WTC11 (cell line): ENCODE measurements at regions not wholly inside any gene's neighbourhood (a gene's known extent, or its start where the extent isn't known, plus 50 kb on each side); places are given as distances from the start of the nearest gene placed in this dataset.

Experiments
- ATAC-seq: fragments of 200-7000 bp; cut with Tn5 transposase; 2 replicates; pipeline ENCODE4 v1.10.0; 2021; ENCODE audit warnings: mild to moderate bottlenecking, moderate library complexity
- CTCF ChIA-PET: fragments of 300-600 bp; sonication (Branson Sonifier 250); formaldehyde crosslinking; loops from one replicate; lab custom pipeline; 2021; ENCODE audit warnings: antibody characterized with exemption; lab: Charles Lee
- POLR2A ChIA-PET: fragments of 350-600 bp; sonication (Branson Sonifier 250); formaldehyde crosslinking; loops from one replicate; lab custom pipeline; 2021; ENCODE audit warnings: antibody characterized with exemption; lab: Charles Lee
- DNase-seq: peaks from one replicate; pipeline ENCODE4 v3.0.0; 2021; ENCODE audit warnings: low spot score
- H3K27ac Mint-ChIP-seq: 2 replicates; pipeline ENCODE4 v1.8.0; 2021; ENCODE audit warnings: mixed read lengths
- H3K27me3 Mint-ChIP-seq: 2 replicates; pipeline ENCODE4 v1.8.0; 2021; ENCODE audit warnings: low read depth, mild to moderate bottlenecking, moderate library complexity, mixed read lengths
- H3K36me3 Mint-ChIP-seq: 2 replicates; pipeline ENCODE4 v1.8.0; 2021; ENCODE audit warnings: mixed read lengths
- H3K4me1 Mint-ChIP-seq: 2 replicates; pipeline ENCODE4 v1.8.0; 2022; ENCODE audit warnings: mixed read lengths
- H3K4me3 Mint-ChIP-seq: 2 replicates; pipeline ENCODE4 v1.8.0; 2021; ENCODE audit warnings: mild to moderate bottlenecking, moderate library complexity, mixed read lengths
- H3K9me3 Mint-ChIP-seq: 2 replicates; pipeline ENCODE4 v1.8.0; 2021; ENCODE audit warnings: mixed read lengths
- ATF1 ChIP-seq: sonication (generic); formaldehyde crosslinking; IDR thresholded peaks from 2 replicates; pipeline ENCODE4 v1.8.1; 2023; ENCODE audit warnings: mild to moderate bottlenecking, moderate library complexity, missing genetic modification reagents
- ATF3 ChIP-seq: sonication (generic); formaldehyde crosslinking; conservative IDR thresholded peaks from 2 replicates; pipeline ENCODE4 v1.8.1; 2022; ENCODE audit warnings: mild to moderate bottlenecking, missing genetic modification reagents
- CREB1 ChIP-seq: sonication (generic); formaldehyde crosslinking; IDR thresholded peaks from 2 replicates; pipeline ENCODE4 v1.8.0; 2023; ENCODE audit warnings: mild to moderate bottlenecking, missing genetic modification reagents
- E2F4 ChIP-seq: sonication (generic); formaldehyde crosslinking; IDR thresholded peaks from 2 replicates; pipeline ENCODE4 v1.8.1; 2022; ENCODE audit warnings: low read depth, mild to moderate bottlenecking, moderate library complexity, missing genetic modification reagents, borderline replicate concordance
- ESRRA ChIP-seq: sonication (generic); formaldehyde crosslinking; IDR thresholded peaks from 2 replicates; pipeline ENCODE4 v1.8.1; 2022; ENCODE audit warnings: mild to moderate bottlenecking, missing genetic modification reagents, borderline replicate concordance
- FOXJ3 ChIP-seq: sonication (generic); formaldehyde crosslinking; IDR thresholded peaks from 2 replicates; pipeline ENCODE4 v1.9.0; 2021; ENCODE audit warnings: missing genetic modification reagents, mild to moderate bottlenecking, borderline replicate concordance
- FOXP1 ChIP-seq: sonication (generic); formaldehyde crosslinking; IDR thresholded peaks from 2 replicates; pipeline ENCODE4 v1.8.0; 2022; ENCODE audit warnings: missing genetic modification reagents, mild to moderate bottlenecking, moderate library complexity, borderline replicate concordance
- GTF2I ChIP-seq: fragments of 250-450 bp; sonication (Bioruptor Pico); conservative IDR thresholded peaks from 2 replicates; pipeline ENCODE4 v1.4.0; 2021; ENCODE audit warnings: mild to moderate bottlenecking
- IRF2 ChIP-seq: sonication (generic); formaldehyde crosslinking; IDR thresholded peaks from 2 replicates; pipeline ENCODE4 v1.8.0; 2022; ENCODE audit warnings: low read depth, missing genetic modification reagents, borderline replicate concordance
- JUN ChIP-seq: sonication (generic); formaldehyde crosslinking; IDR thresholded peaks from 2 replicates; pipeline ENCODE4 v1.8.0; 2023; ENCODE audit warnings: mild to moderate bottlenecking, missing genetic modification reagents
- KAT7 ChIP-seq: sonication (generic); formaldehyde crosslinking; IDR thresholded peaks from 2 replicates; pipeline ENCODE4 v1.8.1; 2023; ENCODE audit warnings: missing genetic modification reagents, mild to moderate bottlenecking, borderline replicate concordance
- MXD4 ChIP-seq: fragments of 250-450 bp; sonication (Bioruptor Pico); IDR thresholded peaks from 2 replicates; pipeline ENCODE4 v1.8.0; 2021; ENCODE audit warnings: mild to moderate bottlenecking, moderate library complexity, borderline replicate concordance
- MYBL2 ChIP-seq: sonication (generic); formaldehyde crosslinking; IDR thresholded peaks from 2 replicates; pipeline ENCODE4 v1.8.1; 2023; ENCODE audit warnings: mild to moderate bottlenecking, moderate library complexity, missing genetic modification reagents
- NFATC4 ChIP-seq: fragments of 250-450 bp; sonication (Bioruptor Pico); IDR thresholded peaks from 2 replicates; pipeline ENCODE4 v1.9.0; 2021; ENCODE audit warnings: mild to moderate bottlenecking
- NR2C2 ChIP-seq: sonication (generic); formaldehyde crosslinking; IDR thresholded peaks from 2 replicates; pipeline ENCODE4 v1.8.0; 2022; ENCODE audit warnings: mild to moderate bottlenecking, missing genetic modification reagents
- OVOL2 ChIP-seq: fragments of 250-450 bp; sonication (Bioruptor Pico); IDR thresholded peaks from 2 replicates; pipeline ENCODE4 v1.9.0; 2021; ENCODE audit warnings: mild to moderate bottlenecking, borderline replicate concordance
- PRRX2 ChIP-seq: fragments of 250-450 bp; sonication (Bioruptor Pico); IDR thresholded peaks from 2 replicates; pipeline ENCODE4 v1.8.0; 2021; ENCODE audit warnings: mild to moderate bottlenecking
- RELA ChIP-seq: sonication (generic); formaldehyde crosslinking; IDR thresholded peaks from 2 replicates; pipeline ENCODE4 v1.8.1; 2022; ENCODE audit warnings: missing genetic modification reagents, mild to moderate bottlenecking, borderline replicate concordance
- TEAD4 ChIP-seq: sonication (generic); formaldehyde crosslinking; IDR thresholded peaks from 2 replicates; pipeline ENCODE4 v1.8.0; 2022; ENCODE audit warnings: mild to moderate bottlenecking, missing genetic modification reagents
- ZNF121 ChIP-seq: sonication (generic); formaldehyde crosslinking; IDR thresholded peaks from 2 replicates; pipeline ENCODE4 v1.8.0; 2023; ENCODE audit warnings: missing genetic modification reagents
- ZNF232 ChIP-seq: sonication (generic); formaldehyde crosslinking; IDR thresholded peaks from 2 replicates; pipeline ENCODE4 v1.8.0; 2022; ENCODE audit warnings: mild to moderate bottlenecking, missing genetic modification reagents
- ZNF263 ChIP-seq: sonication (generic); formaldehyde crosslinking; IDR thresholded peaks from 2 replicates; pipeline ENCODE4 v1.8.1; 2022; ENCODE audit warnings: low read depth, mild to moderate bottlenecking, moderate library complexity, missing genetic modification reagents
- ZNF671 ChIP-seq: fragments of 250-450 bp; sonication (Bioruptor Pico); IDR thresholded peaks from 2 replicates; pipeline ENCODE4 v1.8.0; 2021; ENCODE audit warnings: mild to moderate bottlenecking
- TF ChIP-seq, protein P1 (sequence below): fragments of 250-450 bp; sonication (Bioruptor Pico); IDR thresholded peaks from 2 replicates; pipeline ENCODE4 v2.1.2; 2022; ENCODE audit warnings: mild to moderate bottlenecking, moderate library complexity
- TF ChIP-seq, protein P2 (sequence below): sonication (generic); formaldehyde crosslinking; IDR thresholded peaks from 2 replicates; pipeline ENCODE4 v1.8.0; 2022; ENCODE audit warnings: mild to moderate bottlenecking, missing genetic modification reagents
- TF ChIP-seq, protein P3 (sequence below): sonication (generic); formaldehyde crosslinking; IDR thresholded peaks from 2 replicates; pipeline ENCODE4 v1.8.1; 2023; ENCODE audit warnings: mild to moderate bottlenecking, missing genetic modification reagents
- TF ChIP-seq, protein P4 (sequence below): sonication (generic); formaldehyde crosslinking; IDR thresholded peaks from 2 replicates; pipeline ENCODE4 v1.8.1; 2023; ENCODE audit warnings: mild to moderate bottlenecking, missing genetic modification reagents

DNA sequence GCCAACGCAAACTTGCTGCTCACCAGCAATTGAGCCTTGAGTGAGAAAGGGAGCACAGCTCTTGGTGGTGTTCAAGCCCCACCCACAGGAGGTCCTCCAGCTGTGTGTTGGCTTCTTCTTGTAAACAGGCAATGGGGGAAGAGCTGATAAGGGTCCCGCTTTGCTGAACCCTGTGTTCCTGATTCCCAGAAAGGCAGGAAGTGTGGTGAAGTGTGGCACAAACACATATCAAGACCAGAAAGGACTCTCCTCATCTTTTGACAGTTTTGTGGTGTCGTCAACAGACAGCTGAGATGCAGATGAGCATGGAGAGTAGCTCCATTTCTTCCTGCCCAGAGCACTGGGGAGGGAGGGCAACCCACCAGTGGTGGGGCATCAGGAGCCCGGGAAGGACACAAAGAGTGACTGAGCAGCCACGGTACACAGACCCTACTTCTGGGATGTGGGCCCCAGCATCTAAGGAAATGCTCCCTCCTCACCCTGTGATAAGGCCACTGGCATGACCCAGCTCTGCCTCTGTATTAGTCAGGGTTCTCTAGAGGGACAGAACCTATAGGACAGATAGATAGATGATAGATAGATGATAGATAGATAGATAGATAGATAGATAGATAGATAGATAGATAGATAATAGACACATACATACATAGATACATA, 188.9 kb upstream of the TAB2 start (continued):
- no peak for TF ChIP-seq ATF3 (CRISPR knock-in tag)
- no peak for TF ChIP-seq TEAD4 (CRISPR knock-in tag)

GRCh38 chr6:149129371-149130077, 188.0 kb upstream of the TAB2 start:
- no peak overlapping the region for H3K27ac Mint-ChIP-seq

GRCh38 chr6:149130090-149130489, 187.4 kb upstream of the TAB2 start:
- ATAC-seq (no peak), DNase-seq (no peak)
- H3K36me3 Mint-ChIP-seq, result no peaks in the 10 kb centered on the region
- peaks cover 13% of the 10 kb centered on the region for H3K9me3 Mint-ChIP-seq
- H3K4me1 Mint-ChIP-seq, result no peaks in the 10 kb centered on the region
- peaks cover 5% of the 10 kb centered on the region; the same call in 1 of the 2 replicates for H3K27me3 Mint-ChIP-seq
- ChIA-PET CTCF (interaction anchor here (1.2 kb wide), 1 partner anchor 570 kb away, joined by 3 read pairs; no protein-coding TSS in a partner anchor), POLR2A (interaction anchor here (0.7 kb wide), 1 partner anchor 1216 kb away, joined by 5 read pairs; no protein-coding TSS in a partner anchor)
- no peak overlapping the region for H3K4me3 Mint-ChIP-seq
- H3K27ac Mint-ChIP-seq, result no peak overlapping the region
- no peak for TF ChIP-seq FOXP1
- TF ChIP-seq IRF2 (CRISPR knock-in tag), result no peak
- no peak for TF ChIP-seq MYBL2 (CRISPR knock-in tag)
- TF ChIP-seq, protein P1, sequence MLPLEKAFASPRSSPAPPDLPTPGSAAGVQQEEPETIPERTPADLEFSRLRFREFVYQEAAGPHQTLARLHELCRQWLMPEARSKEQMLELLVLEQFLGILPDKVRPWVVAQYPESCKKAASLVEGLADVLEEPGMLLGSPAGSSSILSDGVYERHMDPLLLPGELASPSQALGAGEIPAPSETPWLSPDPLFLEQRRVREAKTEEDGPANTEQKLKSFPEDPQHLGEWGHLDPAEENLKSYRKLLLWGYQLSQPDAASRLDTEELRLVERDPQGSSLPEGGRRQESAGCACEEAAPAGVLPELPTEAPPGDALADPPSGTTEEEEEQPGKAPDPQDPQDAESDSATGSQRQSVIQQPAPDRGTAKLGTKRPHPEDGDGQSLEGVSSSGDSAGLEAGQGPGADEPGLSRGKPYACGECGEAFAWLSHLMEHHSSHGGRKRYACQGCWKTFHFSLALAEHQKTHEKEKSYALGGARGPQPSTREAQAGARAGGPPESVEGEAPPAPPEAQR, result no peak
- no peak for TF ChIP-seq RELA (CRISPR knock-in tag)
- TF ChIP-seq TEAD4 (CRISPR knock-in tag), result no peak
- no peak for TF ChIP-seq NFATC4
- no peak for TF ChIP-seq ATF1 (CRISPR knock-in tag)
- TF ChIP-seq ESRRA (CRISPR knock-in tag), result no peak
- TF ChIP-seq KAT7 (CRISPR knock-in tag), result no peak
- no peak for TF ChIP-seq OVOL2 (CRISPR knock-in tag)
- TF ChIP-seq JUN (CRISPR knock-in tag), result no peak
- TF ChIP-seq GTF2I (CRISPR knock-in tag), result no peak
- TF ChIP-seq ZNF671, result no peak

More at GRCh38 chr6:149129371-149130077, 188.0 kb upstream of the TAB2 start:
- ATAC-seq (no peak), DNase-seq (no peak)
- Mint-ChIP-seq H3K9me3 (peaks cover 17% of the 10 kb centered on the region), H3K4me1 (no peaks in the 10 kb centered on the region), H3K36me3 (no peaks in the 10 kb centered on the region), H3K27me3 (peaks cover 5% of the 10 kb centered on the region; the same call in 1 of the 2 replicates), H3K4me3 (no peak overlapping the region)
- POLR2A ChIA-PET, result no interaction called here
- CTCF ChIA-PET, result no interaction called here
- TF ChIP-seq, protein P2, sequence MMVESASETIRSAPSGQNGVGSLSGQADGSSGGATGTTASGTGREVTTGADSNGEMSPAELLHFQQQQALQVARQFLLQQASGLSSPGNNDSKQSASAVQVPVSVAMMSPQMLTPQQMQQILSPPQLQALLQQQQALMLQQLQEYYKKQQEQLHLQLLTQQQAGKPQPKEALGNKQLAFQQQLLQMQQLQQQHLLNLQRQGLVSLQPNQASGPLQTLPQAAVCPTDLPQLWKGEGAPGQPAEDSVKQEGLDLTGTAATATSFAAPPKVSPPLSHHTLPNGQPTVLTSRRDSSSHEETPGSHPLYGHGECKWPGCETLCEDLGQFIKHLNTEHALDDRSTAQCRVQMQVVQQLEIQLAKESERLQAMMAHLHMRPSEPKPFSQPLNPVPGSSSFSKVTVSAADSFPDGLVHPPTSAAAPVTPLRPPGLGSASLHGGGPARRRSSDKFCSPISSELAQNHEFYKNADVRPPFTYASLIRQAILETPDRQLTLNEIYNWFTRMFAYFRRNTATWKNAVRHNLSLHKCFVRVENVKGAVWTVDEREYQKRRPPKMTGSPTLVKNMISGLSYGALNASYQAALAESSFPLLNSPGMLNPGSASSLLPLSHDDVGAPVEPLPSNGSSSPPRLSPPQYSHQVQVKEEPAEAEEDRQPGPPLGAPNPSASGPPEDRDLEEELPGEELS, result no peak
- TF ChIP-seq, protein P3, sequence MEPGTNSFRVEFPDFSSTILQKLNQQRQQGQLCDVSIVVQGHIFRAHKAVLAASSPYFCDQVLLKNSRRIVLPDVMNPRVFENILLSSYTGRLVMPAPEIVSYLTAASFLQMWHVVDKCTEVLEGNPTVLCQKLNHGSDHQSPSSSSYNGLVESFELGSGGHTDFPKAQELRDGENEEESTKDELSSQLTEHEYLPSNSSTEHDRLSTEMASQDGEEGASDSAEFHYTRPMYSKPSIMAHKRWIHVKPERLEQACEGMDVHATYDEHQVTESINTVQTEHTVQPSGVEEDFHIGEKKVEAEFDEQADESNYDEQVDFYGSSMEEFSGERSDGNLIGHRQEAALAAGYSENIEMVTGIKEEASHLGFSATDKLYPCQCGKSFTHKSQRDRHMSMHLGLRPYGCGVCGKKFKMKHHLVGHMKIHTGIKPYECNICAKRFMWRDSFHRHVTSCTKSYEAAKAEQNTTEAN, result no peak
- TF ChIP-seq ZNF263 (CRISPR knock-in tag), result no peak
- no peak for TF ChIP-seq ZNF121 (CRISPR knock-in tag)
- TF ChIP-seq, protein P4, sequence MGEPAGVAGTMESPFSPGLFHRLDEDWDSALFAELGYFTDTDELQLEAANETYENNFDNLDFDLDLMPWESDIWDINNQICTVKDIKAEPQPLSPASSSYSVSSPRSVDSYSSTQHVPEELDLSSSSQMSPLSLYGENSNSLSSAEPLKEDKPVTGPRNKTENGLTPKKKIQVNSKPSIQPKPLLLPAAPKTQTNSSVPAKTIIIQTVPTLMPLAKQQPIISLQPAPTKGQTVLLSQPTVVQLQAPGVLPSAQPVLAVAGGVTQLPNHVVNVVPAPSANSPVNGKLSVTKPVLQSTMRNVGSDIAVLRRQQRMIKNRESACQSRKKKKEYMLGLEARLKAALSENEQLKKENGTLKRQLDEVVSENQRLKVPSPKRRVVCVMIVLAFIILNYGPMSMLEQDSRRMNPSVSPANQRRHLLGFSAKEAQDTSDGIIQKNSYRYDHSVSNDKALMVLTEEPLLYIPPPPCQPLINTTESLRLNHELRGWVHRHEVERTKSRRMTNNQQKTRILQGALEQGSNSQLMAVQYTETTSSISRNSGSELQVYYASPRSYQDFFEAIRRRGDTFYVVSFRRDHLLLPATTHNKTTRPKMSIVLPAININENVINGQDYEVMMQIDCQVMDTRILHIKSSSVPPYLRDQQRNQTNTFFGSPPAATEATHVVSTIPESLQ (CRISPR knock-in tag), result no peak
- no peak for TF ChIP-seq FOXJ3
- no peak for TF ChIP-seq NR2C2 (CRISPR knock-in tag)
- no peak for TF ChIP-seq CREB1
- no peak for TF ChIP-seq MXD4
- TF ChIP-seq PRRX2 (CRISPR knock-in tag), result no peak
- TF ChIP-seq ZNF232 (CRISPR knock-in tag), result no peak
- TF ChIP-seq E2F4 (CRISPR knock-in tag), result no peak
